Activated CD4-positive, alpha-beta T cell treated with anti-CD3 and anti-CD28 coated beads, Interleukin-2, Interleukin-6, amounts not matched to agents 100 ng/mL and 50 ng/mL, durations not matched to agents 16 hours and 8 hours (primary cell): ENCODE measurements at regions not wholly inside any gene's neighbourhood (a gene's known extent, or its start where the extent isn't known, plus 50 kb on each side); places are given as distances from the start of the nearest gene placed in this dataset.
A peak's percentile ranks its signal among the peaks of the same experiment; 100 is the strongest.
"Not testable (repeated sequence)": the region's sequence is repeated elsewhere in the genome, so short reads cannot be mapped to it uniquely, and the experiment has no call there.

Source experiments
- DNase-seq: peaks from one replicate; pipeline ENCODE4 v3.0.0-alpha.2; 2020

DNA sequence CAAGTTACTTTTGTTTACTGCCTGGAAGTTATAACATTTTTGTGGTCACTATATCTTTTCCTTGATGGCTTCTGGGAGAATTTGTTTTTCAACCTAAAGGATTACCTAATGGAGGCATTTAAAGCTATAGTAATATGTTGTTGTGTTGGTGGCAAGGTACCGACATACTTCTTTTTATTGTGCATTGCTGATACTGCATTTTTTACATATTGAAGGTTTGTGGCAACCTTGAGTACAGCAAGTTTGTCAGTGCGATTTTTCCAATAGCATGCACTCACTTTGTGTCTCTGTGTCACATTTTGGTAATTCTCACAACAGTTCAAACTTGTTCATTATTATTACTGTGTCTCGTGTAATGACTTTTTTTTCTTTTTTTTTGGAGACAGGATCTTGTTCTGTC is 246.3 kb downstream of the LRRC70 start:
- DNase-seq = no peak

DNA sequence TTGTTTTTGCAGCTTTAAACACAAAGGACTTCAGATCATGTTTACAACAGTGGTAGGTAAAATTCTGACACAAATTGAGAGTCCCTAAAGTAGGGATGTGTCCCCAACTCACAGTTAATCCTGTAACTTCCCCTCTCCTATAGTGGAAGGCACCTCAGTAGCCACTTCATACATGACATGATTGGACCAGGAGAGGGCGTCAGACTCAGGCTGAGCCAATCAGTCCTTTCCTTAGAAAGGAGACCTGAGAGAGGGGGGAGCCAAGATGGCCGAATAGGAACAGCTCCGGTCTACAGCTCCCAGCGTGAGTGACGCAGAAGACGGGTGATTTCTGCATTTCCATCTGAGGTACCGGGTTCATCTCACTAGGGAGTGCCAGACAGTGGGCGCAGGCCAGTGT is 238.4 kb downstream of the LRRC70 start:
- not testable (repeated sequence) for DNase-seq

DNA sequence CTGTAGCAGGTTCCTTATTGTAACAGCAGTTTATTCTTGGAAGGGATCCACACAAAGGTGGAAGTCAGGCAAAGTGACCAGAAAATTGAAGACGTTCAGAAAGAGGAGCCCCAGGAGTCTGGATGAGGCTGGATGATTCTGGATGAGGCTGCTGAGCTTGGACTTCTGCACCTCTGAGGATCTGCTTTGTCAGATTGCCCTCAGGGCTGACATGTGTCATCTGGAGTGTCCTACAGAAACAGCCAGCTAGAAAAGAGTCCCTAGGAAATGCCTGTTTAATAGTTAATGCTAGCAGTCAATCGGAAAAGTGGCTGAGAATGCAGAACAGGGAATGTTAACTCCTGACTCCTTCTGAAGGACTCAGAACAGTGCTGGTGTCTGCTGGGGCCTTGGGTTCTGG is 236.4 kb downstream of the LRRC70 start:
- DNase-seq = no peak

GRCh38 chr5:62812621-62813255 is 234.1 kb downstream of the LRRC70 start:
- no peak for DNase-seq

DNA sequence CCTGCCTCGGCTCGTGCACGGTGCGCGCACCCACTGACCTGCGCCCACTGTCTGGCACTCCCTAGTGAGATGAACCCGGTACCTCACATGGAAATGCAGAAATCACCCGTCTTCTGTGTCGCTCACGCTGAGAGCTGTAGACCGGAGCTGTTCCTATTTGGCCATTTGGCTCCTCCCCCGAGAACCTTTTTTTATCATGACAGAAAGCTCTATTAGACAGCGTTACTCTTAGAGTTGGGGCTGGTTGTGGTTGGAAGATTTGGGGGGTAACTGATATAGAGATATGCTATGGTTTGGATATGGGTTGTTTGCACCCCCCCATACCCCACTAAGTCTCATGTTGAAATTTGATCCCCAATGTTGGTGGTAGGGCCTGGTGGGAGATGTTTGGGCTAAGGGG is 226.2 kb downstream of the LRRC70 start:
- DNase-seq = not testable (repeated sequence)

- DNase-seq = no peak
Measured at GRCh38 chr5:62795926-62796325, 217.3 kb downstream of the LRRC70 start.

- no peak for DNase-seq
Measured at GRCh38 chr5:62794456-62794855, 215.8 kb downstream of the LRRC70 start.

- no peak for DNase-seq
Measured at GRCh38 chr5:62791059-62791458, 212.4 kb downstream of the LRRC70 start.

DNA sequence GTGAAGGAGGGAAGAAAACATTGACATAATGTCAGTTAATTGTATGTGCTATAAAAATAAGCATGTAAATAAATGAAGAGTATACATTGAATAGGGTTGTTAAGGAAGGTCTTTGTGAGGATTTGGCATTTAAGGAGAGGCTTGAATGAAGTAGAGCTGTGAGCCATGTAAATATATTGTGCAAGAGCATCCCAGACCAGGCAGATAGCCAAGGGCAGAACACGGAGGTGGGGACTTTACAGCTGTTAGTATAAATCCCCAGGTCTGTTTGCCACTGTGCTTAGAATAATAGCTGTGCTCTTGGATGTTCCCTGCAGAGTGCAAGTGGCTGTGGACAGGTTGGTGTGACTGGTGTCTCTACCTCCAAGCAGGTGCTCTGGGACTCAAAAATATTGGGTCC is 211.7 kb downstream of the LRRC70 start:
- no peak for DNase-seq

DNA sequence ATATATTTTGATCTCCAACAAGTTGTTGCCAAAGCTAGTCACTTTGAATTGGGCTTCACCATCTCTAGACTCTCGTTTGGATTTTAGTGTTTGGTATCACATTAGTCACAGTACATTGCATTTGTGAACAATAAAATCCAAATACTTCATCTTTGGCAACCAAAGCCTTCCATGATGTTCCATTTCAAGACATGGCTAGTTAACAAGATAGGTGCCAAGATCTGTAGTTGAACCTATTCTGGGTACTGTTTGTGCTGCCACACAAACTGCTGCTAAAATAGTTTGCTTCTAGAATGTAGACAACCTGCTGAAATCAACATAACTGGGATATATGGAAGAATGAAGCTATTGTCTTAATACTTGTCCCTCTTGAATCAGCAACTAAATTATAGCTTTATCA is 207.5 kb downstream of the LRRC70 start:
- DNase-seq = no peak

GRCh38 chr5:62785588-62785987 is 207.0 kb downstream of the LRRC70 start:
- DNase-seq = no peak

GRCh38 chr5:62783374-62784057 is 204.9 kb downstream of the LRRC70 start:
- DNase-seq = no peak

GRCh38 chr5:62780888-62781287 is 202.3 kb downstream of the LRRC70 start:
- no peak for DNase-seq

DNA sequence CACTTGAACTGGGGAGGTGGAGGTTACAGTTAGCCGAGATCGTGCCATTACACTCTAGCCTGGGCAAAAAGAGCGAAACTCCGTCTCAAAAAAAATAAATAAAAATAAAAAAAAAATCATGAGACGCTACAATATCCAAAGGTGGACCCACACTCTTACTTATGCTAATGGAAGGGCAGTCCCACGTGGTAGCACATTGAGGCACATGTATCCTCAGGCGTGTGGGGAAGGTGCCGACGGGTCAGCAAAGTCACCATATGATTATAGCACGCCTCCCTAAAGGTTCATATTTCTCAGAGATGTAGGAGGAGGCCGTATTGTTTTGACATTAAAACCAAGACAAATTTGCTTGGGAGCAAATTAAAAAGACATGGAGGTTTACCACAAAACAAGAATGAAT is 201.6 kb downstream of the LRRC70 start:
- no peak for DNase-seq

DNA sequence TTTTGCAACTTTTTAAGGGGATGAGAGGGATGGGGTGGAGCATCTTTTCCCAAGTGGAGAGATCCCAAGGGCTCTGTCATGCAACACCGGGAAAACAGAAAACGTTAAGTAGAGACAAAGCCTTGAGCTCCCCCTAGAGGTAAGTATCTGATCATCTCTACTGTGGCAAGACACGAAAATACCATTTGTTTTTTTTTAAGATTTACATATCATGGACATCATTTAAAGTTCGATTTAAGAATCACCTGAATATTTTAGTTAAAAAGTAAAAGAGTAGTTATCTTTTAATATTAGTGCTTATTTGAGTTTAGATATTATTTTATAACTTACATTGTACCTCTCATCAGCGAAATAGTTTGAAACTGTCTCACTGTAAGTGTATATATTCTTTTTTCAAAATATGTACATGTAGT is 200.4 kb downstream of the LRRC70 start:
- DNase-seq = peak; percentile 49

DNA sequence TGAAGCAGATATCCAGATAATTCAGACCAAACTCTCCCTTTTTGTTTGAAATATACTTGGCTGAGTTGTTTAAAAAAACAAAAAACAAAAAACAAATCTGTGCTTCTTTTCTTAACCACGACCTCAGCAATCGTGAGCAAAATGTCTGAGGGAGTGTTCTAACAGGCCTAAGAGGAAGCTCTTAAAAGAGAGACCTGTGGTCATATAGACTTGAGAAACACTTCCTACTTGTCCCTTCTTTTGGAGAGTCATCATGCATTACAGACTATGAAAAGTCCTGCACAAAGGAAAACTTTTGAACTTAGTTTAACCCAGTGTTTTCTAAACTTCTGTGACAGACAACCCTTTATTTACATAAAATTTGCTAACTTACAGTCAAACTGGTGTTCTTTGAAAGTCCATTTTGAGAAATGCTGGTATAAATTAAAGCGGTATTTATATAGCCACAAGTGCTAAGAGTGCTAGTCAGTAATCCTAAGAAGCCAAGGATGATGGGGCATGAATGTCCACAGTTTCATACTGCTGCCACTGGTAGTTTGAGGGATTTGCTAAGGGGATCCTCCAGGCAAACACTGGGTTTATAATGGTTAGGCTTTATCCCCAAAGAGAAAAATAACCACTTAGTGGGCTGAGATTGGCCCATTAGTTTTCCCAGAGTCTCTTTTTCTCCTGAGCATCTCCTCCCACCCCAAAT is 199.8 kb downstream of the LRRC70 start:
- no peak for DNase-seq

GRCh38 chr5:62777081-62777480 is 198.5 kb downstream of the LRRC70 start:
- not testable (repeated sequence) for DNase-seq

GRCh38 chr5:62776592-62776991 is 198.0 kb downstream of the LRRC70 start:
- not testable (repeated sequence) for DNase-seq

- no peak for DNase-seq
Measured at GRCh38 chr5:62773460-62773859, 194.8 kb downstream of the LRRC70 start.

DNA sequence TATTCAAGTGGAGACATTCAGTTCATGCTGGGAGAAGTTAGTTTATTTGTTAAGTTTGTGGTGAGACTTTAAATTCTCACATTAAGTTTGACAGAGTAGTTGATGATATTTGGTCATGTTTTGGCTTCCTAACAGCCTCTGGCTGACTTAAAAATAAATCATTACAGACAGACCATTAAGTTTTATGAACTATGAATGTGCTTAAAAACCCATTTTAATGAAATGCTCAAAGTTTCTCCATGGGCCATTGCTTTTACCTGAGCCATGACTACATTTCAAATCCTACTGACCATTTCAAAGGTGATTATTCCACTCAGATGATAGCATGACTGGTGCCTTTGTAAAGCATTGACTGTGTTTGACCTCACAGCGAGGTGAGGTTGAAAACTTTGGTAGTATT is 192.7 kb downstream of the LRRC70 start:
- DNase-seq = no peak

DNA sequence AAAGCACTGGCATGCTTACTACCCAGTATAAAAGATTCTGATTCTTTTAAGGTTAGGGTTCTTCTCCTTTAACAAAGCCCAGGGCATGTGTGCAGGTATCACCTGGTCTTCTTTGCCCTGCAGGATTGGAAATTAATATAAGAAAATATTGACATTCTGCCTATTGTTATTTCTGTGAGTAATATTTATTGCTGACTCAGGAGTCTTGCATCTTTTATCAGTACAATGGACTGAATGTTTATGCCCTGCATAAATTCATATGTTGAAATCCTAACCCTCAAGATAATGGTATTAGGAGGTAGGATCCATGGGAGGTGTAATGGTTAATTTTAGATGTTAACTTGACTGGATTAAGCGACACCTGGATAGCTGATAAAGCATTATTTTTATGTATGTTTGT is 189.0 kb downstream of the LRRC70 start:
- DNase-seq = no peak

- no peak for DNase-seq
Measured at GRCh38 chr5:62767077-62767476, 188.5 kb downstream of the LRRC70 start.

DNA sequence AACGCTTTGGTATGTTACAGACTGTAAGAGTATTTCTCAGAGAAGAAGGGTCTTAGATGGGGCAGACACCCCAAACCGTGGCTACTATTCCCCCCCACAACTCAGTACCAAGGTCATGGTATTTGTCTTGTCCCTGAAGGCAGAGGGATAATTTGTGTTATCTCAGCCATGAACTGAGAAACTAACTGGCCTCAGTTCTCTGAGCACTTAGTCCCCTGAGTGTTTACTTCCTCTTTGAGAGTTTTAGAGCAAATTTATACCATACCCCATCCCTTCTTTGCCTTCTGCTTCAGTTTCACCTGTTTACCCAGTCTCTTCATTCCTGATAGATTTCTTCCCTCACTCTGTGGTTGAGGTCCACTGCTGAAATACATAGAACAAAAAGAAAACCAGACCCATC is 183.9 kb downstream of the LRRC70 start:
- DNase-seq = no peak

DNA sequence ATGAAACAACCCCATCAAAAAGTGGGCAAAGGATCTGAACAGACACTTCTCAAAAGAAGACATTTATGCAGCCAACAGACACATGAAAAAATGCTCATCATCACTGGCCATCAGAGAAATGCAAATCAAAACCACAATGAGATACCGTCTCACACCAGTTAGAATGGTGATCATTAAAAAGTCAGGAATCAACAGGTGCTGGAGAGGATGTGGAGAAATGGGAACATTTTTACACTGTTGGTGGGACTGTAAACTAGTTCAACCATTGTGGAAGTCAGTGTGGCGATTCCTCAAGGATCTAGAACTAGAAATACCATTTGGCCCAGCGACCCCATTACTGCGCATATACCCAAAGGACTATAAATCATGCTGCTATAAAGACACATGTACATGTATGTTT is 179.1 kb downstream of the LRRC70 start:
- not testable (repeated sequence) for DNase-seq
